ENCODE measurements at regions not wholly inside any gene's neighbourhood (a gene's known extent, or its start where the extent isn't known, plus 50 kb on each side); places are given as distances from the start of the nearest gene placed in this dataset.
A peak's percentile ranks its signal among the peaks of the same experiment; 100 is the strongest.
"Not testable (repeated sequence)": the region's sequence is repeated elsewhere in the genome, so short reads cannot be mapped to it uniquely, and the experiment has no call there.

DNA sequence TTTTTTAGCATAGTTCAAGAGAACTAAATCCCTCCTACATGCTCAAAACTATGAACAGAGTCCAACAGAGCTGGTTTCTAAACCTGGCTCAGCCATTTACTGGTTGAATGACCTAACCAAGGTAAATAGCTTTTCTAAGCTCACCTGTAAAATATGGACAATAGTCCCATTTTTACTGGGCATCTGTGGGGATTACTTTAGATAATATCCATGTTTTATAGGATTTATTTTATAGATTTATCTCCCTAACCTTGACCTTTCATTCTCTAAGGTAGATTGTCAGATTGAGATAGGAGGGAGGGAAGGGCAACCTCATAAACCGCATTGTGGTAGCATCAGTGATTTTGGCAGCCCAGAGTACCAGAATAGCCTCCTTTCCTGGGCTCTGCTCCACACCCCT, 178.5 kb upstream of the TOX3 start:
- DNase-seq: no peak

DNA sequence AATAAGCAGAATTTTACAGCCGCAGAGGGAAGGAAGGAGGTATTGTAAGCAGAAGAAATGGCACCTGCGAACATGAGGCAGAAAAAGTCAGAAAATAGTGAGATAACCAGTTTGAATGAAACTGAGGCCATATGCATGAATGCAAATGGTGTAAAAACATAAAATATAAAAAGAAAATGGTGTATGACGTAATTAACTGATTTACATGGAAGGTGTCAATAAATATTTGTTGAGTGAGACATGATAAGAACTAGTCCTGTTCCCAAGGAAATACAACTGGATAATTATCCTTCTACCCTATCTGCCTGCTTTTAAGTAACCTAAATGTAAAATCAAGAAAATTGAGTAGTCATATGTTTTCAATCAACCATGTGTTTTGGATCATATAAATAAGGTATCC, 178.1 kb upstream of the TOX3 start:
- DNase-seq: no peak

DNA sequence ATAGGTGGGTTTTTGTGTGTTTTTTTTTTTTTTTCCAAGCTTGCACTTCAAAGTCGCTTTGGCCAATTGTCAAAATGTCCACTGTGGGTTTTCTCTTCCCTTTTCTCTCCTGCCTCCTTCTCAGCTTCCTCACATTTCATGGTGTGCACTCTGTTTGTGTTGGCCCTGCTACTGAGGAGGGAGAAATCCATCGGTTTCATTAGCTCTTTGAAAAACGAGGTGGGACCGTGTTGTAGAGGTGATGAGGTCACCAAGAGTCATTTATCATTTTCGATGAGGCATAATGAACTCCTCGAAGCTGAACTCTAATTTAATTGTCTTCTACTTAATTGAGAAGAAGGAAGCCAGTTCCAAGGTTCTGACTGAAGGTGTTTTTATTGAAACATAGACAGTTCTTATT, 174.4 kb upstream of the TOX3 start:
- DNase-seq: no peak

DNA sequence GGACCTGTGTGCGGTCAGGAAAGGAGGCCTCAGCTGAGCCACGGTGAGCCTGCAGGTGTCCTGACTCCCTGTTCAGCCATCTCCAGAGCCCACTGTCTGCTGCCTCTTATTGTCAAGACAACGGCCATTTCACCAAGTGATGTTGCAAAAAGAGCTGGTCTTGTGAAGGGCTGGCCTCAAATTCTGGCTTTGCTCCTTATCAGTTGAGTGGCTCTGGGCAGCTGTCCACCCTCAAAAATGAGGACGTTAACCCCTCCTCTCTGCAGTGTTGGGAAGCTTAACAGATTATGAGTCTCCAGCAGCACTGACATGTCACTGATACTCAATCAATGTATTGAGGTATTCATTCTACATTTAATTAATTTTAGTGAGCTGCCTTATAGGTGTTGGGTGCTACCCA, 171.1 kb upstream of the TOX3 start:
- DNase-seq: no peak

DNA sequence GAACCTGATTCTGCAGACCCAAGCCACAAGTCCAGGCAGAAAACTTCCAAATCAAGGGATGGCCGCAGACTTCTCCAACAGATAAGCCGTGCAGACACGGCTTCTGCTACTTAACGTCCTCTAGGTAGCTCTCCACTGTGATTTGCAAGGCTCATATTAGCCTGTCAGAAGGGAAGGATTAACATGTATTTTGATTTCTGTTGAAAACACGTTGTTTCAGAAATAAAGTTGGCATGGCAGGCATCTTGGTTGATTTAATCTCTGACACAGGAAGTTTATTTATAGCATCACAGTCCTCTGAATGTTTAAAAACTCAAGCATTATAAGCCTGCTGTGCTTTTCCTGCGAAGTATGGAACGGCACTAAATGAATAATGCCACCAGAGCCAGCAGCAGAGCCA, 166.8 kb upstream of the TOX3 start:
- DNase-seq: no peak

DNA sequence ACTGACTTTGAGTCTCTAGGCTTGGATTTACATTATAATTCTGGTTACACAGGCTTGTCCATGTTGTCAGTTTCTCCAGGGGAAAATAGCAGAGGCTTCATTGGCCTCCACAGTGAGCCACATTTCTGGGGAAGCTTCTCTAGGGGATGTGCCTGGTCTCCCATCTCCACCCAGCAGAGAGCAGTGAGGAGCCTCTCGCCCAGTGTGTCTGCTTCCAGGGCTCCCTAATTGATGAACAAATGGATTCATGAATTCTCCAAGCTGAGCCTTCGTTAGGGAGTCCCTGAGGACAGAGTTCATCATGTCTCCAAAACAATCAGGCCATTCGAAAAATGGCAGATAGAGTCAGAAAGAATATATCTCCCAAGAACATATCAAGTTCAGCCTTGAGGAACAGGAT, 162.4 kb upstream of the TOX3 start:
- no peak for DNase-seq

DNA sequence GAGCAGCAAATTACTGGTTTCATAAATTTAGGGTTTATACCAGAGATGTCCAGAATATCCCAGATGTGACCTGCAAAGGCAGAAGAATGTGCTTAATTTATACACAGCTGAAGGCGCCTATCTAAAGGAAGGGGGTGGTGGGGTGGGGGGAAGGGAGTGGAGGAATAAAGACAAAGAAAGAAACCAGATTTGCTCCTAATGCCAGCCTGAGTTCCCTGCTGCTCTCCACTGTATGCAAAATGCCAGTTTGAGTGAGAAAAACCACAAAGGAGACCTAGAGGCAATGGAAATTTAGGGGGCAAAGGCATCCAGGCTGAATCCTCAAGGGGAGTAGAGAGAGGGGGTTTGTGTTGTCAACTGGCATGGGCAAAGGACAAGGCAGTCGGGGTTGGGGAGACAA, 161.5 kb upstream of the TOX3 start:
- DNase-seq: no peak

DNA sequence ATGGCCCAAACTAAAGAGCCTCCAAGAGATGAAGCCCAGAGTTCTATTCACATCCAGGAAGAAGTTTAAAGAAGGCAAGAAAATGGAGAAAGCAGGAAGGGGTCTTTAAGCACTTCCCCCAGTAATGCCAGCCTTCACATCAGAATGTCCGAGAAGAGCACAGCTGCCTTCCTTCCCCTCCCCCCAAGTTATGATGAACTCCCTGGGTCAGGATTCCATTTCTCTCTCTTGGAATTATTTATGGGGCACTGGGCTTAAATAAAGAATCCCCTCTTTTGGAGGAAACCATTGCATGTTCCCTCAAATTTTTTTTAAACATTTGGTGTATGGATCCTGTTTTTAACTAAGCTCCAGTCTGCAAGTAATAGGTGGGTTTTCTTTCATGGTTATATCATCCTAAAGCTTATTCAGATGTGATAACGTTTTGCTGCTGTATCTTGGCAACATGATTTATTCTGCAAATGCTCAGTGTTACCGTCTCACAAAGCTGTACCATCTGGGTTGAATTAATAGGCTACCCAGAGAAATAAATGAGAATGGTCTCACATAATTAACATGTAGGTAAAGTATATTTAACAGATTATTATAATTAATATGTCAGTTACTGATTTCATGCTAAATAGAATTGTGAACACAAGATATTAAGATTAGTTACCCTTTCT, 160.9 kb upstream of the TOX3 start:
- no peak for DNase-seq

DNA sequence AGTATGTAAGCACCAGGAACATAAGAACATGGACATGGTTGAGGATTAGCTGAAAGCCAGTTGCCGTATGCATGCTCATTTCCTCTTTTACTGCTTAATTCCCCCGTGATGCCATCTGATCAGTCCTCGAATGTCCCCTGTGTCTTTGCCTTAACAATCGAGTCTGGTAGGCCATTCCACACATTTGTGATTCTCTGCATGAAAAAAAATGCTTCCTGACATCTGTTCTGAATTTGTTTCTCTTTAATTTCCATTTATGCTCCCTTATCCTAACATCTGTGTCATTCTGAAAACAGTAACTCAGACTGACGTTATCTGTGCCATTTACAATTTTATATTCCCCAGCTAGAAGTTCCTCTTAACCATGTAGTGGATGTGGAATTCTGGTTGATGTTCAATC, 158.2 kb upstream of the TOX3 start:
- no peak for DNase-seq

DNA sequence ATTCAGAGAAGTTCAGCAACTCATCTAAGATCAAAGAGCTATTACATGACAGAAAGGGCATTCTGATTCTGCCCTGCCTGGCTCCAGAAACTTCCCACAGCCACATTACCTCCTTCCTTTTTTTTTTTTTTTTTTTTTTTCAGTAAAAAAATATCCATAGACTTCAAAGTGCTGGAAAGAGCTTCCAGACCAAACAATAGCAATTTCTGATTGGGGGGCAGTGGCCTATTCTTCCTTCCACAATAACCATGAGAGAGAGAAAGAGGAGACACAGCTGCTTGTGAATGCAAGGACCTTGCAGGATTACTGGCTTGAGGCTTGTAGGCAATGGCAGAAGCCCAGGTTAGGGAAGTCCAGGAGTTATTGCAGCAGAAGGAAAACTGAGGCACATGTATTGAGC, 151.0 kb upstream of the TOX3 start:
- no peak for DNase-seq

DNA sequence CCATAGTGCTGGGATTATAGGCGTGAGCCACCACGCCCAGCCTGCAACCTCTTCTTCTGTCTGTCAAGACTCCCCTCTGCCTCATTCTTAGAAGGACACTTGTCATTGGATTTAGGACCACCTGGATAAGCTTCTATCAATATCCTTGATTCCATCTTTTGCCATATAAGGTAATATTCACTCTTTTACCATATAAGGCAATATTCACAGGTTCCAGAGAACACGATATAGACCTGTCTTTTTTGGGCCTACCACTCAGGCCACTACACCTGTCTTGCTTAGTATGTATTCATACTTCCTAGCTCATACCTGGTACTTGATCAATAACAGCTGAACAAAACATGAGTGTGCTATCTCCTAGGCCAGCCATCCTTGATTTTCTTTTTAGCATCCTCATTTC, 149.2 kb upstream of the TOX3 start:
- no peak for DNase-seq

DNA sequence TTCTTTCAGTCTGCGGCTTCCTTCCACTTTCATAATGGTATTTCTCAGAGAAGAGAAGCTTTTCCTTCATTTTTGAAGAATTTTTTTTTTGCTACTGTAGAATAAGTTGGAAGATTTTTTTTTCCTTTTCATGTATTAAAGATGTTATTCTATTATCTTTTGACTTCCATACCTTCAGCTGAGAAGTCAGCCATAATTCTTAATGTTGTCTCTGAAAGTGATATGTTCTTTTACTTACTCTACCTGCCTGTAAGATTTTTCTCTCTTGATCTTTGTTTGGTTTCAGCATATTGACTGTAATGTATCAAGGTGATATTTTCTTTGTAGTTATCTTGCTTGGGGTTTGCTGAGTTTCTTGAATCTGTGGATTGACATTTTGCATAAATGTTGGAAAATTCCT, 143.5 kb upstream of the TOX3 start:
- DNase-seq: no peak

DNA sequence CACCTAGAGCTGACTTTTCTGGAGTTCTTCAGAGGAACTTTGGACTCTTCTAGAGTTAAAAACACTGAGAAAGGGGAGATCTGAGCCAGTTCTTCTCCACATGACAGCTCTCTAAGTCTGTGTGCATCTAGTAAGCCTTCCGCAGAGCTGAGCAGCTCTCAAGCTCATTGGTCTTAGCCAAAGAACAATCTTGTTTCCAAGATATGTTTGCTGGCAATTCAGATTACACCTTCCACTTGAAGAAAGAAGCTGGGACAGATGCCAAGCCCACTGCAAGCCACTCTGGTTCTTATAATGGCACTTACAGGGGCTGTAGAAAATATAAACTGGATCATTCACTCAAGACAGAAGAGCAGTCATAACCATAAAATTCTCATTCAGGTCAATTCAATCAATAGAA, 134.1 kb upstream of the TOX3 start:
- no peak for DNase-seq

DNA sequence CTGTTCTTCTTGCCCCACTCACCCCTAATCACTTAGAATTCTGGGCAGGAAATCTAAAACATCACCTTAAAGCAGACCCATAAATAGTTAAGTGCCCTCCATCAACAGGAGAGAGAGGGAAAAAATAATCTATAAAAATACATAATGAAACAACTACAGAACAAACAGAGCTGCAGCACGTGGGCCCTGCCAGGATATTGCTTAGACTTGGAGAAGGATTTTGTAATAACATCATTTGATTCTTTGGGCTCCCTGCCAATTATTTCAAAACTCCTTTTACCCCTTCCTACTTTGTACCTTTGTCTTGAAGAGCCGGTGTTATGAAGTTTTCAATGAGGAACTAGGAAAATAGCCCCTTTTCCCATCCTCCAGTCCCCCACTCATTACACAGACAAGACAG, 130.6 kb upstream of the TOX3 start:
- DNase-seq: no peak

DNA sequence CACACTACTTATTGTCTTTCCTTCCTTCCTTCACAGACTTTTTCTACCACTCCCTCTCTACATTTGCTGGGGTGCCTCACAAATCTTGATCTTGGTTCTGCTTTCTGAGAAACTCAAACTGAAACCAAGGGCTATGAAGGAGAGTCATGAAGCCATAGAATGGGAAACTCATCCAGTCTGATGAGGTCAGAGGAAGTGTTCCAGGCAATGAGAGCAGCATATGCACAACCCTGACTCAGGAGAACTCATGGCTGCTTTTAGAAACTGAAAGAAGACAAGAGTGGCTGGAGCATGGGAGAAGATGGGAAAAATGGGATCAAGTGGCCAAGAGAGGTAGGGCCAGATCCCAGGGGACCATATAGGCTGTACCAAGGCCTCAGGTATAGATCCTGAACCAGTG, 130.0 kb upstream of the TOX3 start:
- DNase-seq: peak; percentile 25

DNA sequence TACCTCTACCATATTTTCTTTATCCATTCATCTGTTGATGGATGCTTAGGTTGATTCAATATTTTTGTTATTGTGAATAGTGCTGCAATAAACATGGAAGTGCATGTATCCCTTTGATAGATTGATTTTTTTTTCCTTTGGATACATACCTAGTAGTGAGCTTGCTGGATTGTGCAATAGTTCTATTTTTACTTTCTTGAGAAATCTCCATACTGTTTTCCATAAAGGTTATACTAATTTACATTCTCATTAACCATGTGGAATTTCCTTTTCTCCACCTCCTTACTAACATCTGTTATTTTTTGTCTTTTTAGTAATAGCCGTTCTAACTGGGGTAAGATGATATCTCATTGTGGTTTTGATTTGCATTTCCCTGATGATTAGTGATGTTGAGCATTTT, 124.6 kb upstream of the TOX3 start:
- no peak for DNase-seq

DNA sequence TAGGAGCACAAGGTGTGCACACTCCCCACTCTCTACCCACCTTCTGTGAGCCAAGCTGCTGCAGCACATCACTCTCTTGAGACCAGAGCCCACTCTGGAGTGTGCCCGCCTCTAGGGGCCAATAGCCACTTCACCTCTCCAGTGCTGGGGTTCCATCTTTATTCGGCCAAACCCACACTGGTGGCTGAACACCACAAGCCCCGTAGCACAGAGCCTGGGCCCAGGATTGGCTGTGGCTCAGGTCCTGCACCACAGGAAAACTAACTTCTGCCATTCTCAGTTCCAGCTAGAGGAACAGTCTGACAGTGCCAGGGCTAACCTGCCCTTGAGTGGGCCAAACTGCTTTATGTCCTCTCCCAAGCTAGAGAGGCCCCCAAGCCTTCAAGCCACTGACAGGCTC, 111.0 kb upstream of the TOX3 start:
- no peak for DNase-seq

DNA sequence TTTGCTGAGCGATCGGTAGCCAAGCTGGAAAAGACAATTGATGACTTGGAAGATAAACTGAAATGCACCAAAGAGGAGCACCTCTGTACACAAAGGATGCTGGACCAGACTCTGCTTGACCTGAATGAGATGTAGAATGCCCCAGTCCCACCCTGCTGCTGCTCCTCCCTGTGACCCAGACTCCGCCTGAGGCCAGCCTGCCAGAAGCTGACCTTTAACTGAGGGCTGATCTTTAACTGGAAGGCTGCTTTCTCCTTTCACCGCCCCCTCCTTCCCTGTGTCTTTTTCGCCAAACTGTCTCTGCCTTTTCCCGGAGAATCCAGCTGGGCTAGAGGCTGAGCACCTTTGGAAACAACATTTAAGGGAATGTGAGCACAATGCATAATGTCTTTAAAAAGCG, 109.0 kb upstream of the TOX3 start:
- not testable (repeated sequence) for DNase-seq

DNA sequence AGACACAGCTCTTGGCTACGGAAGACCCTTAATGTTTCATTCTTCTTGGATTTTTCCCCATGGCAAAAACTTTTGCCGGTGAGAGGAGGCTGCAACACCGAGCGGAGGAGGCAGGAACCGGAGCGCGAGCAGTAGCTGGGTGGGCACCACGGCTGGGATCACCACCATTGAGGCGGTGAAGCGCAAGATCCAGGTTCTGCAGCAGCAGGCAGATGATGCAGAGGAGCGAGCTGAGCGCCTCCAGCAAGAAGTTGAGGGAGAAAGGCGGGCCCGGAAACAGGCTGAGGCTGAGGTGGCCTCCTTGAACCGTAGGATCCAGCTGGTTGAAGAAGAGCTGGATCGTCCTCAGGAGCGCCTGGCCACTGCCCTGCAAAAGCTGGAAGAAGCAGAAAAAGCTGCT, 108.2 kb upstream of the TOX3 start:
- not testable (repeated sequence) for DNase-seq

DNA sequence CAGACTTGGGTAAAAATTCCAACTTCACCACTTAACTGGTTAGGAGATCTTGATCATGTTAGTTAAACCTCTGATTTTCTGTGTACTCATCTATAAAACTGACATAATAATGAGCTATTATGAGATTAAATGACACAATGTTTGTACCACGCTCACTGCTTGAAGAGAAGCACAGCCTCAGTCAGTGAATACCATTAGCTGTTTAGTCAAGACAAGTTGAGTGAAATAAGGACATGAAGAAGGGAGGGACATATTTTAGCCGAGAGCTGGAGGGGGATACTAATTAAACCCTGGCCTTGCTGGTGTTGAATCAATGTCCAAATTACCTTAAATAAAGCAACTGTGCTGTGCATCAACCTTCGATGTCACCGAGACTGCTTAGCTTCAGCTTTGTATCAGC, 105.1 kb upstream of the TOX3 start:
- DNase-seq: no peak

DNA sequence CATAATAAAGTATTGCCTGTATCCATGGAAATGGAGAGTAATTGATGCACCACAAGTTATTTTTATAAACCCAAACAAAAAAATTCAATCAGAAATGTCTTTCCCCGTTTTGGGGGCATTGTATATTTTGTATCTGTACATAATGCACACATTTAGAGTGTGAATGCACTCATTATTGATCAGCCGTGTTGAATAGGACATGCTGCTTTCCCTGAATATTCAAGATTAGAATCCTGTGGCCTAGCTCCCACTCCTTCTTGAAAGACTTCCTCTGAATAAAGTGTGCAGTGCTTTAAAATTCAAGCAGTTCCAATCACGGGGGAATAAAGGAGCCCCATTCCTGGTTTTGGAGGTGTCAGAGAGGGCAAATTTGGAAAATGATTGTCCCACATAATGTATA, 103.8 kb upstream of the TOX3 start:
- no peak for DNase-seq

DNA sequence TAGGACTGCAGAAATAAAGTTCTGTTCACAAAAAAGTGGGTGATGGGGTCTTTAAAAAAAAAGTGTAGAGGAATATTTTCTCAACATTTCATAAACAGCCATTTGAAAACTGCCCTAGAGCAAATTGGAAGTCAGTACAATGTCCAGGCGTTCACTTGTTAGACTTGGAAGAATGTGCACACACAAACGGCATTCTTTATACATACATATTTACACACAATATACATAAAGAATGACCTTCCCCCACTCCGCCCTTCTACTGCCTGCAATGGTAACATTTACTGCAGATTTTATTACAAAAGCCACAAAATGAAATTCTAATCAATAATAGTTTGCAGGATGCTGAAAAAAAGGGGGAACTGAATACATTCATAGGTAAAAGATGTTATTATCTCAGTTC, 103.4 kb upstream of the TOX3 start:
- no peak for DNase-seq

DNA sequence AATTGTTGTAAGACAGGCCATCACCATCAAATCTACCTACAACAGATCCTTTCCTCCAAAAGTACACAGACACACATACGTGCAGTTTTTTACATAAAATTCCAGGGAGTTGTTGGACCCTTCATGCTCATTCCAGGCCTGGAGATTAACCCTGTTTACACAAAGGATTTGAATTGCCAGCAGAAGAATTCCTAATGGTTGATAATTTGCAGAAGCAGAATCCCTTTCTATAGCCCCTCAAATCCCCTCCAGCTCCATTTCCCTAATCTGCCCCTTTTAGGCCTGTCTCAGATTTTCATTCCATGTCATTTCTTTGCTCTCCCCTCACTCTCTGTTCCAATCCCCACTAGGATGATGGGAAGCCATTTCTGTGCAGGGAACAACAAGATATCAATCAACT, 102.9 kb upstream of the TOX3 start:
- no peak for DNase-seq

DNA sequence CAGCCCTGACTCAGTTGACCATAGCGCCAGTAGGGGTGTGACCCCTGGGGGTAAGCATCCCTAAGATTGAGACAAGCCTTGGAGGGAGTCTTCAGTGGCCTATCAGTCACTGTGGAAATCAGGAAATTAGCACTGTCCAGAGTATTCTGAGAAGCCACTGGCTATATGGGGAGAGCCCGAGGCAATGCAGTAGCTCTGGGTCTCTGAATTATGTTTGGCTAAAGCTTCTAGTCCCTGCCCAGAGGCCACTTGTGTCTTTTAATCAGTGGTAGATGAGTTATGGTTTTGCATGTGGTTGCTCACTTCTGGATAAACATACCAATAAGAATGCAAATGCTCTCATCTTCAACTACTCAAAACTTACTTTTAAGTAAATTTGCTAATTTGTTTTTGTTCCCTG, 100.6 kb upstream of the TOX3 start:
- no peak for DNase-seq

DNA sequence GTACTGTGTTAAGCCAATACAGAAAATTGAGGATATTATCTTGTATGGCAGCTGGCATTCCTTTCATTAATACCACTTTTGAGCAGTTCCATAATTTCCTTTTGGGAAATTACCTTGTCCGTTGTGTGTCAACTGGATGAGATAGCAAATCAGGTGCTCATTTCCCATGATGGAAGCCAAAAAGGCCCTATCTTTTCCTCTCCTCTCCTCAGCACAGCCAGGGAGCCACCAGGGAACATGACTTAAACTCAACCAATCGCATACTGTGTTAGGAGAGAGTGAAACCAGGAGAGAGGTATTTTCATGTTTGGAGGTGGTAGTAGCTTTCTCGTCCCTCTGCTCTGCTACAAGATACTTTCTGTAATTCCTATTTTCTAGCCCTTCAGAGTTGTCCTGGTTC, 96.1 kb upstream of the TOX3 start:
- no peak for DNase-seq

DNA sequence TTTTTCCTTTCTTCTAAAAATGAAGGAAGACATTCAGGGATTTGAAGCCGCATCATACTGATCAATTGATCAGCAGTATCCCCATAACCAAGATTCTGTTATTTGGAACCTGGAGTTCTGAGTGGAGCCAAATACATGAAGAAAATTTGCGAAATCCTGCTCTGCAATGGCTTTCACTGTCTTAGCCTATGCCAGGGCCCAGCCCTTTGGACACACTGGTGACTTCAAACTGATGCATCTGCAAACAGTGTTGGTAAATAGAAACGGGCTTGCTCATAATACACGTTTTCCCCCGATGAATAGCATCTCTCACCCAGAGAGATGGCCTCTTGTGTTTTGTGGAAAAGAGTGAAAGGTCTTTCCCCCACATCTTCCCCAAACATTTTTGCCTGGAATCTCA, 87.6 kb upstream of the TOX3 start:
- no peak for DNase-seq

Data from inflammatory macrophage treated with lipopolysaccharide for 4 hours (primary cell).